ENCODE measurements at regions not wholly inside any gene's neighbourhood (a gene's known extent, or its start where the extent isn't known, plus 50 kb on each side); places are given as distances from the start of the nearest gene placed in this dataset.

- TF ChIP-seq CTCF (IDR thresholded peaks at IDR 0.05; ENCODE audit: extremely low read depth in 1 of 2, insufficient read depth in 1 of 2, low read depth in 1 of 2, low read length in 2 of 2) (no peak), POLR2AphosphoS5 (IDR thresholded peaks at IDR 0.05; ENCODE audit: insufficient read depth, low read depth, low read length) (no peak), MAX (IDR thresholded peaks at IDR 0.05; ENCODE audit: insufficient read depth, insufficient read length) (no peak), JUN (IDR thresholded peaks at IDR 0.05; ENCODE audit: borderline replicate concordance, insufficient read depth, insufficient read length, low read depth) (no peak), POLR2A (IDR thresholded peaks at IDR 0.05; ENCODE audit: low read depth, low read length) (no peak), EZH2 (IDR thresholded peaks at IDR 0.05; ENCODE audit: borderline replicate concordance, low read depth, low read length, severe bottlenecking) (no peak), MYC (IDR thresholded peaks at IDR 0.05; ENCODE audit: low read depth, low read length) (no peak)
These were observed 133.6 kb upstream of the C1orf174 start for GRCh38 chr1:4033713-4034112.
